SK-N-SH treated with all-trans-retinoic acid at 6 μM for 48 hours (cell line): ENCODE measurements at regions not wholly inside any gene's neighbourhood (a gene's known extent, or its start where the extent isn't known, plus 50 kb on each side); places are given as distances from the start of the nearest gene placed in this dataset.

Experiments
- ATAC-seq: fragments of 200-7000 bp; cut with Tn5 transposase; 3 replicates; pipeline ENCODE4 v1.9.1; 2020; ENCODE audit warnings: mild to moderate bottlenecking, moderate library complexity
- BACH2 ChIP-seq: fragments of 250-450 bp; sonication (Bioruptor Pico); IDR thresholded peaks from 2 replicates; pipeline ENCODE4 v1.9.0; 2021; ENCODE audit warnings: mild to moderate bottlenecking, borderline replicate concordance
- CREB5 ChIP-seq: fragments of 250-450 bp; sonication (Bioruptor Pico); IDR thresholded peaks from 2 replicates; pipeline ENCODE4 v1.5.1; 2020; ENCODE audit warnings: low read depth, mild to moderate bottlenecking, moderate library complexity
- CSDC2 ChIP-seq: fragments of 250-450 bp; sonication (Bioruptor Pico); IDR thresholded peaks from 2 replicates; pipeline ENCODE4 v1.5.0; 2020; ENCODE audit warnings: mild to moderate bottlenecking, moderate library complexity
- ESRRG ChIP-seq: fragments of 250-450 bp; sonication (Bioruptor Pico); IDR thresholded peaks from 2 replicates; pipeline ENCODE4 v1.6.1; 2021; ENCODE audit warnings: mild to moderate bottlenecking
- GLIS3 ChIP-seq: fragments of 250-450 bp; sonication (Bioruptor Pico); IDR thresholded peaks from 2 replicates; pipeline ENCODE4 v1.5.0; 2020; ENCODE audit warnings: mild to moderate bottlenecking, moderate library complexity
- ISL1 ChIP-seq: fragments of 250-450 bp; sonication (Bioruptor Pico); IDR thresholded peaks from 2 replicates; pipeline ENCODE4 v2.1.2; 2022; ENCODE audit warnings: mild to moderate bottlenecking, moderate library complexity
- OSR1 ChIP-seq: fragments of 250-450 bp; sonication (Bioruptor Pico); IDR thresholded peaks from 2 replicates; pipeline ENCODE4 v1.8.0; 2022; ENCODE audit warnings: moderate library complexity, mild to moderate bottlenecking, inconsistent platforms
- PATZ1 ChIP-seq: fragments of 250-450 bp; sonication (Bioruptor Pico); IDR thresholded peaks from 2 replicates; pipeline ENCODE4 v1.8.0; 2020; ENCODE audit warnings: mild to moderate bottlenecking, moderate library complexity, borderline replicate concordance
- POU6F1 ChIP-seq: fragments of 250-450 bp; sonication (Bioruptor Pico); IDR thresholded peaks from 2 replicates; pipeline ENCODE4 v1.8.0; 2021; ENCODE audit warnings: low read depth, mild to moderate bottlenecking, moderate library complexity, borderline replicate concordance
- PPARA ChIP-seq: fragments of 250-450 bp; sonication (Bioruptor Pico); IDR thresholded peaks from 2 replicates; pipeline ENCODE4 v1.5.0; 2020; ENCODE audit warnings: mild to moderate bottlenecking, borderline replicate concordance
- RARB ChIP-seq: fragments of 250-450 bp; sonication (Bioruptor Pico); IDR thresholded peaks from 2 replicates; pipeline ENCODE4 v1.8.0; 2021; ENCODE audit warnings: mild to moderate bottlenecking, moderate library complexity
- SNAI2 ChIP-seq: fragments of 250-450 bp; sonication (Bioruptor Pico); IDR thresholded peaks from 2 replicates; pipeline ENCODE4 v1.5.0; 2020; ENCODE audit warnings: mild to moderate bottlenecking, moderate library complexity
- TOX ChIP-seq: fragments of 250-450 bp; sonication (Bioruptor Pico); IDR thresholded peaks from 2 replicates; pipeline ENCODE4 v1.8.0; 2021; ENCODE audit warnings: mild to moderate bottlenecking, moderate library complexity, borderline replicate concordance
- TSHZ2 ChIP-seq: fragments of 250-450 bp; sonication (Bioruptor Pico); IDR thresholded peaks from 2 replicates; pipeline ENCODE4 v1.5.0; 2020; ENCODE audit warnings: mild to moderate bottlenecking, moderate library complexity
- ZC3H10 ChIP-seq: fragments of 250-450 bp; sonication (Bioruptor Pico); IDR thresholded peaks from 2 replicates; pipeline ENCODE4 v1.5.1; 2021; ENCODE audit warnings: mild to moderate bottlenecking, moderate library complexity
- ZFP3 ChIP-seq: fragments of 250-450 bp; sonication (Bioruptor Pico); IDR thresholded peaks from 2 replicates; pipeline ENCODE4 v1.5.0; 2020; ENCODE audit warnings: mild to moderate bottlenecking, moderate library complexity
- ZFP30 ChIP-seq: fragments of 450-650 bp; formaldehyde crosslinking; IDR thresholded peaks from 2 replicates; pipeline ENCODE4 v1.5.0; 2022; ENCODE audit warnings: mild to moderate bottlenecking, moderate library complexity
- ZNF565 ChIP-seq: fragments of 450-650 bp; formaldehyde crosslinking; conservative IDR thresholded peaks from 2 replicates; pipeline ENCODE4 v1.5.0; 2020; ENCODE audit warnings: low read depth, mild to moderate bottlenecking, moderate library complexity
- ZNF70 ChIP-seq: fragments of 450-650 bp; formaldehyde crosslinking; IDR thresholded peaks from 2 replicates; pipeline ENCODE4 v1.5.0; 2020; ENCODE audit warnings: mild to moderate bottlenecking, moderate library complexity
- ZNF8 ChIP-seq: fragments of 450-650 bp; formaldehyde crosslinking; IDR thresholded peaks from 2 replicates; pipeline ENCODE4 v1.5.0; 2020; ENCODE audit warnings: mild to moderate bottlenecking, moderate library complexity
- TF ChIP-seq, protein P1 (sequence below): fragments of 250-450 bp; sonication (Bioruptor Pico); IDR thresholded peaks from 2 replicates; pipeline ENCODE4 v1.5.1; 2021; ENCODE audit warnings: mild to moderate bottlenecking, moderate library complexity

DNA sequence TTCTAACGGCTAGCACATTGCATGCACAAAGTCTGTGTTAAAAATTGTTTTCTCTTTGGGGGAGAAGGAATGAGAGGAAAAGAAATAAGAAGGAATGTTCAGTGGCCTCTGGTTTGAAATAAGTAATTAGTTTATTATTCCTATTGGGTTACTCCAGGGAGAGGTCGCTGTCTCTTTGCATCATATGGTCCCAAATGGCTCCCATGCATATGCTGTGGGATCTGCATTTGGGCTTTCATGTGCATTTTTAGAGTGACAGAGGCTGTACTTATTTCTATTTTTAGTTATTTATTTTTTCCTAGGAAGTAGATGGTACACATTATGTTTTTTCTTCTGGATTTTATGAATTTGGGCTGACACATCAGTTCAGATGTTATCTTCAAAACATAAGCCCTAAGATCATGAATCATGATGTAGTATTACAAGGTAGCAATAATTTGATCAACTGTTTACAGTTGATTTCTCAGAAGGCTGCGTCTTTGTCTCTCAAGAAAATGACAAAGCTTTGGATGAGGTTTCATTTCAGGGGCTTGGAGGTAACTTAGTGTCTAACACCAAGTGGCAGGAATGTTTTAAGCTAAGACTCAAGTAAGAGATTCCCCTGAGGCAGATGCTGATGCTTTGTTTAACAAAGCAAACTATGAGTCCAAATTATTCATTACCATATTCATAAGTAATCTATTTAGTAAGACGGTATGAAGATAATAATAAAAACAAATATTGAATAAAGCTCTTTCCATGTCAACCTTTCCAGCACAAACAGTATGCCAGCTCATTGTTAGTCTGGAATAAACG, 247.7 kb downstream of the NSUN3 start:
- no peak for ATAC-seq
- TF ChIP-seq RARB (CRISPR knock-in tag) (no peak), POU6F1 (CRISPR knock-in tag) (no peak), PPARA (no peak), SNAI2 (CRISPR knock-in tag) (no peak), TOX (CRISPR knock-in tag) (no peak), ISL1 (CRISPR knock-in tag) (no peak), GLIS3 (CRISPR knock-in tag) (no peak), CREB5 (CRISPR knock-in tag) (no peak), TSHZ2 (CRISPR knock-in tag) (no peak), ZFP3 (CRISPR knock-in tag) (no peak), CSDC2 (CRISPR knock-in tag) (no peak), PATZ1 (CRISPR knock-in tag) (no peak), ZFP30 (no peak), ZNF8 (CRISPR knock-in tag) (no peak)
- TF ChIP-seq, protein P1, sequence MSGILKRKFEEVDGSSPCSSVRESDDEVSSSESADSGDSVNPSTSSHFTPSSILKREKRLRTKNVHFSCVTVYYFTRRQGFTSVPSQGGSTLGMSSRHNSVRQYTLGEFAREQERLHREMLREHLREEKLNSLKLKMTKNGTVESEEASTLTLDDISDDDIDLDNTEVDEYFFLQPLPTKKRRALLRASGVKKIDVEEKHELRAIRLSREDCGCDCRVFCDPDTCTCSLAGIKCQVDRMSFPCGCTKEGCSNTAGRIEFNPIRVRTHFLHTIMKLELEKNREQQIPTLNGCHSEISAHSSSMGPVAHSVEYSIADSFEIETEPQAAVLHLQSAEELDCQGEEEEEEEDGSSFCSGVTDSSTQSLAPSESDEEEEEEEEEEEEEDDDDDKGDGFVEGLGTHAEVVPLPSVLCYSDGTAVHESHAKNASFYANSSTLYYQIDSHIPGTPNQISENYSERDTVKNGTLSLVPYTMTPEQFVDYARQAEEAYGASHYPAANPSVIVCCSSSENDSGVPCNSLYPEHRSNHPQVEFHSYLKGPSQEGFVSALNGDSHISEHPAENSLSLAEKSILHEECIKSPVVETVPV: no peak

GRCh38 chr3:94311651-94312050, 248.8 kb downstream of the NSUN3 start:
- no peak for ATAC-seq
- TF ChIP-seq PATZ1 (CRISPR knock-in tag): no peak
- no peak for TF ChIP-seq ZC3H10
- no peak for TF ChIP-seq ZNF70 (CRISPR knock-in tag)
- no peak for TF ChIP-seq GLIS3 (CRISPR knock-in tag)
- no peak for TF ChIP-seq SNAI2 (CRISPR knock-in tag)
- no peak for TF ChIP-seq CSDC2 (CRISPR knock-in tag)
- no peak for TF ChIP-seq ZNF8 (CRISPR knock-in tag)
- TF ChIP-seq, protein P1: no peak
- no peak for TF ChIP-seq BACH2 (CRISPR knock-in tag)
- TF ChIP-seq ISL1 (CRISPR knock-in tag): no peak
- TF ChIP-seq ESRRG (CRISPR knock-in tag): no peak
- TF ChIP-seq PPARA: no peak
- no peak for TF ChIP-seq OSR1 (CRISPR knock-in tag)
- TF ChIP-seq POU6F1 (CRISPR knock-in tag): no peak
- TF ChIP-seq RARB (CRISPR knock-in tag): no peak
- no peak for TF ChIP-seq ZNF565 (CRISPR knock-in tag)
